HG02970 (cell line): ENCODE measurements at regions not wholly inside any gene's neighbourhood (a gene's known extent, or its start where the extent isn't known, plus 50 kb on each side); places are given as distances from the start of the nearest gene placed in this dataset.
"Not testable (repeated sequence)": the region's sequence is repeated elsewhere in the genome, so short reads cannot be mapped to it uniquely, and the experiment has no call there.

ENCODE experiments used
- ATAC-seq: cut with Tn5 transposase; IDR thresholded peaks from one replicate; pipeline ENCODE4 v1.9.1; 2021; ENCODE audit warnings: mild to moderate bottlenecking, moderate library complexity, moderate number of reproducible peaks; ENCODE audit not compliant: unreplicated experiment, low FRiP score

DNA sequence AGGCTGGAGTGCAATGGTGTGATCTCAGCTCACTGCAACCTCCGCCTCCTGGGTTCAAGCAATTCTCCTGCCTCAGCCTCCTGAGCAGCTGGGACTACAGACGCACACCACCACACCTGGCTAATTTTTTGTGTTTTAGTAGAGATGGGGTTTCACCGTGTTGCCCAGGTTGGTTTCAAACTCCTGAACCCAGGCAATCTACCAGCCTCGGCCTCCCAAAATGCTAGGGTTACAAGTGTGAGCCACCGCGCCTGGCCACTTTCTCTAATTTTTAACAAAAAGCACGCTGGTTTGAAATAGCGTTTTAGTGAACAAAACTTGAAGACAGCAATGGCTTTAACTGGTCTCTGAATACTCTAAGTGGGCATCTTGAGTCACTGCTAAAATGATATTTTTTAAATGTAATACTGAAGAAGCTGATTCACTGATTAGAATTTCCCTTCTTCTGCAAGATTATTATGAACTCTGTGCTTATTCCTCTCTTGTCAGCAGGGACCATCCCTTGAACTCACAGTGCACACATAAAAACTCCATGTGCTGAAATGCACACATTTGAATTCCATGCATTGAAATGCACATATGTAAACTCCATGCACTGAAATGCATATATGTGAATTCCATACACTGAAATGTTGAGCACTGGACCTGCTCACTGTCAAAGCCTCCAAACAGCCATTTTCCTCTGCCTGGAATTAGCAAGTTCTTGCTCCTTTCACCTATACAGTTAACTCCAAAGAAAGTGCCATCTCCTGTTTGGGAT is 1411.5 kb upstream of the ACVR2A start:
- no peak for ATAC-seq

DNA sequence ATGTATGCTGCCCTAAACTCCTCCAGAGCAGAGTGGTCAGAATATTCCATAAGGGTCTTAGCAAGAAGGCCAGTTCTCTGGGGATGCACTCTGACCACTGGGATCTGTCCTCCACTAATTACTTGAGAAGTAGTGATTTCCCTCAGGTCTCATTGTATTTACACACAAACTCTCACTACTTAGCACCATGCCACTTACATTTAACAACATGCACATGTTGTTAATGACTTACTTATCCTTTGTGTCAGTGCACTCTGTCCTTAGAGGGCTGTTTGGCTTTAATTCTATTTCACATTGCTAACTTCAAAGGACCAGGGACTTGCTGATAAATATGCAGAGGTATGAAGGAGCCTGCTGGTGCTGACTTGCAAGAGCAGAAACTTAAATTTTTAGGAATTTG is 1415.5 kb upstream of the ACVR2A start:
- ATAC-seq, result no peak

DNA sequence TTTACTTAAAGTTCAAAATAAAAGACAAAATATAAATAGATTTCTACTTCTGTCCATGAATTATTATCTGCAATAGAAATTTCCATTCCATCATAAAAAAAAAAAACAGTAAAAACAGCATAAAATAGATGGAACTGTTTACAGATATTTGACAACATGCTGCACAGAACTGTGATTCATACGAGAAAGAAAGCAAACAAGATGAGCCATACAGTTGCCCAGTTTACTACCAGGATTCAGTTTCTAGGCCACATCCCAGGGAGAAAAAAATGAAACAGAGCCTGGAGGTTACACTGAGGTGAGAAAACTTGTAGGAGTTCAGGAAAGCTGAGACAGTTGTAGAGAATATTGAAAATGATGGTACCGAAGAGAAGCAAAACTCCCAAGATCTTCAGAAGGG is 1426.9 kb upstream of the ACVR2A start:
- no peak for ATAC-seq

DNA sequence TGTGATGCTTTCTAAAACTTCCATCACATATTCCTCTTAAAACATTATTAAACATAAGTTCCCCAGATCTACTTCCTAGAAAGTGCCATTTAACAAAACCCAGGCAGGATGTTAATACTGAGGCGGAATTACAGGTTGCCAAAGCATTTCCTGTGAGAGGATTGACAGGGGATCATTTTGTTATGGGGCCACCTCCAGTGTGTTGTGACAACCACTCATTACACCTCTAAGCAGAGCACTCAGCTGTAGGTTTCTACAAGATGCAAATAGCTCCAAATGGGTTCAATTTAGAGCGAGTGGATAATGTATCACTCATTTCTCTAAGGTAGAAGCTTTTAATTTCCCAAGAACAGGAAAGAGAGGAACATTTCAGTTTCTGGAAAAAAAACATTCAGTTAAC is 1429.5 kb upstream of the ACVR2A start:
- no peak for ATAC-seq

DNA sequence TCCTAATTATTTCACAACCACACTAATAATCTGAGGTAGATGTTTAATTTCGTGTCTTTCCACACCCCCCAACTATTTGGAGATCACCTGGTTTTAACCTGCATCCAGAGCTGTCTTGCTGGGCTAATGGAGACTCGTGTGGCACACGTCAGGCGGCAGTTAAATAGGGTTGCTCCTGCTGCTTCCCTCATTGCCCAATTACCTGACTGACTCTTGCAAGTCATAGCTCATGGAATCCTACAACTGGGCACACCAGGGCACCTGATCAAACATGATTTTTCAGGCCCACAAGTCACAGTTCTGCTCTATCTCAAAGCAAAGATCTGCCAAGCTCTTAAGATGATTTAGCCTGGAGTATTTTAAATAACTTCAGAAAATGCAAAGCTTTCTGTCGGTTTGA is 1430.4 kb upstream of the ACVR2A start:
- no peak for ATAC-seq

DNA sequence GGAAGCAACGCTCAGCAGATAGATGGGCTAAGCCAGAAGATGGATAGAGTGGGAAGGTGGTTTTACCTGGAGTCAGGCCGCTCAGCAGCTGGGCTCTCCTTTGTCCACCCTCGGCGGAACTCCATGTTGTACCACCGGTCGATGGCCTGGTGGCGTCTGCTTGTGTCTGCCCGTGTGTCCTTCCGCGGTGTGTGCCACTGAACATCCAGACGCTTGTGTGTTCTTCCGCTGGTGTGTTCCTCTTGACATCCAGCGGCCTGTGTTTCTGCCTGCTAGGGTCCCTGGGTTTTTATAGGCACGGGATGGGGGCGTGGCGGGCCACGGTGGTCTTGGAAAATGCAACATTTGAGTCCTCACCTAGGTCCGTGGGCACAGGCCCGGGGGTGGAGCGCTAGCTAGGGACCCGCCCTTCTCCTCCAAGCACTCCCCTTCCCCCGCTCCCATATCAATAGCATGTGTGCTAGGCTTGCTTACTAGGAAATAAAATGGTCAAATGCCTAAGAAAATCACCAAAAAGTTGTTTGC is 1431.7 kb upstream of the ACVR2A start:
- ATAC-seq, result no peak

DNA sequence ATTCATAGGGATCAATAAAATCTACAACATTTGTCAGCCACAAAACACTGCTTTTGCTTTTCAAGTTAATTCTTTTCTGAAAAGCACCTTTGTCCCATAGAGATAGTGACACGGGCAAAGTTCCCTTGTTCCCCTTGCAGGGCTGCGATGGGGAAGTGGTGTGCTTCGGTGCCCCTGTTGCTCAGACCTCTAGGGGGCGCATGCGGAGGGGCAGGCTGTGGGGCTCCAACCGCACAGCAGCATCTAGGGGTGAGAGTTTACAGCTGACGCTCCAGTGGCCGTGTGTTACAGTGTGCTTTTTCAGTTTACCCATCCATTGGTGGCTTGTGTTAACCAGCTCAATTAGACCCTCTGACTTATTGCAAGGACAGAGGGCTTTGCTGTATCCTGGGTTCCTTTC is 1432.2 kb upstream of the ACVR2A start:
- ATAC-seq, result no peak

DNA sequence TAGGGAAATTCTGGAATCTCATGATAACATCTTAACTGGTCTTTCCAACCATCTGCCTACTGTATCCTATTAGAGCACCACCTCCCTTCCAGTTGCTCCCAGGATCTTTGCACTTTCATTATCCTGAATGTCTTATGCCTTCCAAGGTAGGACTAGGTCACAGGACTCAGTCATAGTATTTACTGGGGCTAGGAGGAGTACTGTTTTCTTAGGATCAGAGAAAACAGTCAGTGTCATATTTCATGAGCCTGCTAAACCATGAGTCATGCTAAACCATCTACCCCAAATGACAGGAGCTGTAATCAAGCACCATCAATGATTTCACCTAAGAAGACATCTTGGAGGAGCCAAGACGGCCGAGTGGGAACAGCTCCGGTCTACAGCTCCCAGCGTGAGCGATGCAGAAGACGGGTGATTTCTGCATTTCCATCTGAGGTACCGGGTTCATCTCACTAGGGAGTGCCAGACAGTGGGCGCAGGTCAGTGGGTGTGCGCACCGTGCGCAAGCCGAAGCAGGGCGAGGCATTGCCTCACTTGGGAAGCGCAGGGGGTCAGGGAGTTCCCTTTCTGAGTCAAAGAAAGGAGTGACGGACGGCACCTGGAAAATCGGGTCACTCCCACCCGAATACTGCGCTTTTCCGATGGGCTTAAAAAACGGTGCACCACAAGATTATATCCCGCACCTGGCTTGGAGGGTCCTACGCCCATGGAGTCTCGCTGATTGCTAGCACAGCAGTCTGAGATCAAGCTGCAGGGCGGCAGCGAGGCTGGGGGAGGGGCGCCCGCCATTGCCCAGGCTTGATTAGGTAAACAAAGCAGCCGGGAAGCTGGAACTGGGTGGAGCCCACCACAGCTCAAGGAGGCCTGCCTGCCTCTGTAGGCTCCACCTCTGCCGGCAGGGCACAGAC is 1439.2 kb upstream of the ACVR2A start:
- ATAC-seq, result not testable (repeated sequence)

DNA sequence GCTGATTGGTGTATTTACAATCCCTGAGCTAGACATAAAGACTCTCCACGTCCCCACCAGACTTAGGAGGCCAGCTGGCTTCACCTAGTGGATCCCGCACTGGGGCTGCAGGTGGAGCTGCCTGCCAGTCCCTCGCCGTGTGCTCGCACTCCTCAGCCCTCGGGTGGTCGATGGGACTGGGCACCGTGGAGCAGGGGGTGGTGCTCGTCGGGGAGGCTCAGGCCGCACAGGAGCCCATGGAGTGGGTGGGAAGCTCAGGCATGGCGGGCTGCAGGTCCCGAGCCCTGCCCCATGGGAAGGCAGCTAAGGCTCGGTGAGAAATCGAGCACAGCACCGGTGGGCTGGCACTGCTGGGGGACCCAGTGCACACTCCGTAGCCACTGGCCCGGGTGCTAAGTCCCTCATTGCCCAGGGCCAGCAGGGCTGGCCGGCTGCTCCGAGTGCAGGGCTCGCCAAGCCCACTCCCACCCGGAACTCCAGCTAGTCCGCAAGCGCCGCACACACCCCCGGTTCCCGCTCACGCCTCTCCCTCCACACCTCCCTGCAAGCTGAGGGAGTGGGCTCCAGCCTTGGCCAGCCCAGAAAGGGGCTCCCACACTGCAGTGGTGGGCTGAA is 1441.2 kb upstream of the ACVR2A start:
- not testable (repeated sequence) for ATAC-seq

DNA sequence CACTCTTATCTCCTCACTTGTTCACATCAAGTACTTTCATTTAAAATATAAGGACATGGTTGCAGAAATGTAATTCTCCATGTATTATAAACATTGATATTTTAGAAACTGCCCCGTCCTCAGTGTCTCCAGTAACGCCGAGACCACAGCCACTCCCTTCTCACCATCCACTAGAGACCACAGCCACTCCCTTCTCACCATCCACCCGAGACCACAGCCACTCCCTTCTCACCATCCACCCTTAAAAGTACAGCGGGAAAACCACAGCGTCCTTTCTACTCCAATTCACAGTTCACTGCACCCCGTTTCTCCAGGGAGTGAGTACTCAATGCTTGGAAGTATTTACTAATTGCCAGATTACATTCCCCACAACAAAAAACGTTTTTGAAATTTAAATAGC is 1452.2 kb upstream of the ACVR2A start:
- no peak for ATAC-seq

DNA sequence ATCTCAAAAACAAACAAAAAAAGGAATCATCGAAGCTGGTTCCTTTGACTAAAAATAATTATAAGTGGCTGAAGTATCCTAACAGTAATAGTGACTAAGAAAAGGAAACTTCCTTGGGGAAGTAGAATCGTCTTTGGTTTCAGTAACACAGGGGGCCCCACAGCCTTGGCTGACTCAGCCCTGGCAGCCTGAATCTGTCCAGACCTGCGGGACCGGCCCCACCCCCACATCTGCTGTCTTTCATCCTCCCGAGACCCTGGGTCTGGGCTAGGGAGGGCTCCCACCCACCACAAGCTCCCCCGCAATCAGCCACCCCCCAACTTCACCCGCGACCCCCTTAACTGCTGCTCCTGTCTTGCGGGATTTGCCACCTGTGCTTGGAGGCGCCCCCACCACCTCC is 1452.6 kb upstream of the ACVR2A start:
- ATAC-seq, result no peak

DNA sequence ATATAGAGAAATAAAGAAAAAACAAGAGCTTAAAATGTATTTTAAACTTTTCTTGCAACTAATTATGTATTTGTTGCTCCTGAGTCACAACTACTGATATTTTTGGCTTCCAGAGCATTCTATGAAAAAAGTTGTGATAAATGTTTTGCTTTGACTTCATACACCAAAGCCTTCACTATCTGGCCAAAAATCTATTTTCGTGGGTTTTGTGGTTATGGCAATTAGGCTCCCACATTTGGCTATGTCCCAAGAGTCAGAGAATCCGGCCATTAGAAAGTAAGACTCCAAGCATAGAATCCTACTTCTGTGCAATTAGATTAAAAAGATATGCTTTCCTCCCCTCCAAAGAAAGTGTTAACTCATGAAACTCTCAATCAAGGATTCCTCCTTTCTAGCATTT is 1456.1 kb upstream of the ACVR2A start:
- ATAC-seq, result no peak

DNA sequence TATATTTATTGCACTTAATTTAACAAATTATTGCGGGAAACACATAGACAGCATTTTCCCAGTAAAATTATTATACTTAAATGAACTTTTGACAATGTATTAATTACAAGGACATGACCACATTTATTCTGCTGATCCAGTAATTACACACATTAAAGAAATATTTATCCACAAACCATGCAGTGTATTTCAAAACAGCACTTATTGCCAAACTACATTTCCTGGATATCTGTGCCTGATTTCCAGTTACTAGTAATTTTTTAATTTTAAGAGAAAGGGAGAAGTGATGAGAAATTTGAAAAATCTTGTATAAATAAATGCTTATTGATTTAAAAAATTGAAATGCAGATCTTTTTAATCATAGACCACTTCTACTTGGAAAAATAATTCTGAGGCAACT is 1458.7 kb upstream of the ACVR2A start:
- ATAC-seq, result no peak

DNA sequence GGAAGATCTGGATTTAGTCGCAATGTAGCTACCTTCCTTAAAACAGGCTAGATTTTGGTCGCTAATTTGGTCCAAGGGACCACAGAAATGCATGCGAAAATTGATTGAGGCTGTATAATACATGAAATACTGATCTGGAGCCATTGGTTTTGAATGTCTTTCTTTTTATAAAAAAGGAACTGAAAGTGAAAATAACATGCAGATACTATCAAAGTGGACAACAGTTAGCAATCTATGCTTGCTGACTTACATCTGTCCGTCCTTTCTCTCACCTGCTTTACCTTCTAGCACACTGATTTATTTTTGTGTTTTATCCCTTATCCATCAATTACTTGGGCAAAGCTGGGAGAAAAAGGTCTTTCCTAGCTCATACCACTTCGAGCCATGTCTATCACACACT is 1459.8 kb upstream of the ACVR2A start:
- peak; percentile 56 for ATAC-seq

DNA sequence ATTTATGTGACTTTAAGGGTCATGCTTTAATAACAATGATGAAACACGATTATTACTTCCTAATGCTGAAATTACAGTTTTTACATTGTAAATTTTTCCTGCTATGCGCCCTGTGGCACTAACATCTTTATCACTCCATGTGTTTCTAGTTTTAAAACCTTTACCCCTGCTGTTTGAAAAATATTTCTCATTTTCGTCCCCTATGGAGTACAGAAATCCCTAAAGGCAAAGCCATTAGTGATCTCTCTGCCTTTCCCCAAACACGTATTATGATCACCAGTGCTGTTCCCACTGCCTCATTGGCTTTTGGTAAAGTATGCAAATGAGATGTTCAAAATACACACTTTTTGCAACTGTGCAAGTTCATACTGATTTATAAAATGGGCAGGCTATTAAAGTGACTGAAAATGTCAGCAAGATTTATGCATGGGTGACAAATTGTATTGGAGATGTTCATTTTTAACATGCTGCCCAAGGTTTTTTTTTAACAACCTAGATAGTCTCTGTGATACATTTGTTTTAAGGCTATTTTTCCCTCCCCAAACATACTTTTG is 1468.2 kb upstream of the ACVR2A start:
- ATAC-seq, result no peak

DNA sequence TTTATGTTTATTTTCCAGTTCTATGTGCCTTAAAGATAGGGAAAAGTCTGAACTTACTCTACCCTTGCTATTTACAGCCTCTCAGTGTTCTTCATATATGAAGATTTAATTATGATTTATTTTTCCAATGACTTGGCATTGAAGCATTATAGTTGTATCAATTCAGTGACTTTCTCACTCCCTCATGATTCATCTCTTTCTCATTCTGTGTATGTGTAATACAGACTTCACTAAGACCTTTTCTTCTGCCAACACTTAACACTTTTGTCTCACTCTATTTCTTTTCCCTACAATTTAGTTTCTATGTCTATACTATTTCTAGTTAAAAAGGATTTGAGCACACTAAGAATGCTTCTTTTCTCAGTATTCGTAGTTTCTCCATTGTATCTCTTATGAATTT is 1470.3 kb upstream of the ACVR2A start:
- ATAC-seq, result no peak

DNA sequence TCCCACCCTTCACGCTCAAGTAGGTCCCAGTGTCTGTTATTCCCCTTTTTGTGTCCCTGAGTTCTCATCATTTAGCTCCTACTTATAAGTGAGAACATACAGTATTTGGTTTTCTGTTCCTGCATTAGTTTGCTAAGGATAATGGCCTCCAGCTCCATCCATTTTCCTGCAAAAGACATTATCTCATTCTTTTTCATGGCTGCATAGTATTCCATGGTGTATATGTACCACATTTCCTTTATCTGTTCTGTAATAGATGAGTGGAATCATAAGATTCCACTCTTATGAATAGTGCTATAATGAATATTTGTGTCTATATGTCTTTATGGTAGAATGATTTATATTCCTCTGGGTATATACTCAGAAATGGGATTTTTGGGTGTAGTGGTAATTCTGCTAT is 1473.5 kb upstream of the ACVR2A start:
- not testable (repeated sequence) for ATAC-seq

DNA sequence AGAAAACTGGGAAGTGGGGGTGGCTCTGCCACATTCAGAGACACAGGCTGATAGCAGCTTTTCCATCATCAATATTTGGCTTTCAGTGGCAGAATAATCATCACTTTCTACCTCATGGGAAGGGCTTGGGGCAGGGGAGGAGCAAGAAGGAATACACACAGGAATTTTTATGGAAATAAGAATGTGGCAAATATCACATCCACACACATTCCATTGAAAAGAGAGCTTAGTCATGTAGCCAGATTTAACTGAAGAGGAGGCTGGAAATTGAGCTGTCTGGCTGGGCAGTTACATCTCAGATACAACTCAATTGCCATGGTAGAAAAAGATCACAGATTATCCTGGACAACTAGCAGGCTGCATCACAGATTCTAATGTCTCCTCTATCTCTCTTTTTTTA is 1474.0 kb upstream of the ACVR2A start:
- no peak for ATAC-seq

DNA sequence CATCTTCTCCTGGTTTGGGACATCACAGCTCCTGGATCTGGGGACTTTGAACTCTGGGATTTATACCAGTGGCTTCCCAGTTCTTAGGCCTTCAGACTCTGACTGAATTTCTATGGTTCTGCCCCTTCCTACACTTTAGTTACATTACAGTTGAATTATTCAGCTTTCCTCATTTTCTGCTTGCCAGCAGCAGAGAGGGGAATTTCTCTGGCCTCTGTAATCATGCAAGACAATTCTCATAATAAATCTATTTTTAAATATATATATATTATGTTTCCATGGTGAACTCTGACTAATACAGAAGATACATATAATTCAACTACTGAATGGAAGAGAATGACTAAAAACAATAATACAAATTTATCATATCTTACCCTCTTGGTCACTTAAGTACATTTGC is 1478.6 kb upstream of the ACVR2A start:
- ATAC-seq, result no peak

DNA sequence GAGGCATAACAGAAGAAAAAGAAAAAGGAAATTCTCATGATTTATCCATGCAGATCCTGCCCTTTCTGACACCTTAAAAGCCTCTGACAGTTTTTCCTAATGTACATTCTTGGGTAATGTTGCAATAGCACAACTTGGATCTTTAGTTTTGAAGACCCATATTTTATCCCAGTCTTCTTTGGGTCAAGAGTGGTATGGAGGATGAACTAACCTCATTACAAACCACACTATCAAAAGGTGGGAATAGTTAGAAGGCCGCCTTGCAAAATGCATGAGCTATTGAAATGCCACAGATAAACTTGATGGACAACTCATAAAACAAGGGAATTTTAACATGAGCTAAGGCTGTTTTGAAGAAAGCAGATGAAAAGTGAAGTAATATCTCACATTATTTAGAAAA is 1479.8 kb upstream of the ACVR2A start:
- ATAC-seq, result no peak

DNA sequence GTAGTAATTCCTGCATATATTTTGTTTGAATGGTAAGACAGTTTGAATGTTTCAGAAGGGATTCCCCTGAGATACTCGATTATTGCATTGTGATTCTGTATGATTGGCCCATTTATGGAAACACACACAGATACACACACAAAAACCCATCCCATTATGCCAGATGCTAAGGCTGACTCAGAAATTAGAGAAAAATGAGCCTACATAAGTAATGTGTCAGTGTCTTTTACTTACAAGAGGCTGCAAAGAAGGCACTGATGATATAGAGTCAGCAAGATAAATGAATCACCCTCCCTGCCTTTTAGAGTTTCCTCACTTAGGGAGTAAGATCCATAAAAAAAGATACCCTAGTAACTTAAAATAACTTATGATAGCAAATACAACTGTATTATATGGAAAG is 1481.1 kb upstream of the ACVR2A start:
- no peak for ATAC-seq
